CD4-positive, alpha-beta T cell treated with Interleukin-15 for 4 hours (primary cell): ENCODE measurements at regions not wholly inside any gene's neighbourhood (a gene's known extent, or its start where the extent isn't known, plus 50 kb on each side); places are given as distances from the start of the nearest gene placed in this dataset.
"Not testable (repeated sequence)": the region's sequence is repeated elsewhere in the genome, so short reads cannot be mapped to it uniquely, and the experiment has no call there.

Experiments used
- DNase-seq: peaks from one replicate; pipeline ENCODE4 v3.0.0-alpha.2; 2020; ENCODE audit warnings: low spot score

DNA sequence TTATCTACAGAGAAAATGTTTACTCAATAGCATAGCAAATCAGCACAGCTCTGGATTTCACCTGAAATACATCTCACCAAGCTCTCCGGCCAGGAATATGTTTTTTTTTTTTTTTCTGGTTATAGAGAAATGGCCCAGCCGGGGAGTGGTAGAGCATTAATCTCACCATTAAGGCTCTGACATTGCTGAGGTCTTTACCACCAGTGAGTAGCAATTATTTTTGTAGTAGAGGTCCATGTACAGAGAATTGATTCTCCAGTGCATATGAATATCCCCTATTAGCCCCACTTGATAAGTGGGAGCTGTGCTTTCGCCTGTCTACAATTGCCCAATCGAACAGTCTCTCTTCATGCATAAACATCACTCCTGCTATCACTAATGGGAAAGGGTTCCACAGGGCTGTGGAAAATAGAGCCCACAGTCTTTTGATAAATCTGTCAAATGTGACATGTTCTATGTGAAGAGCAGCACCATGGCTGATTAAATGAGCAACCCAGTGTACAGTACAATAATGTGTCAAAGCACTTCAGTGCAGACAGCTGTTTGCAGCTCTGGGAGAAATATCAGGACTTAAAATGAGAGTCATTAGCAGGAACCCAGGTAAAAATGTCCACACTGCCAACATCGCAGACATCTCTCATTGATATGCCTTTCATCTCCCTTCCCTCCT, 227.1 kb upstream of the ID4 start:
- no peak for DNase-seq

DNA sequence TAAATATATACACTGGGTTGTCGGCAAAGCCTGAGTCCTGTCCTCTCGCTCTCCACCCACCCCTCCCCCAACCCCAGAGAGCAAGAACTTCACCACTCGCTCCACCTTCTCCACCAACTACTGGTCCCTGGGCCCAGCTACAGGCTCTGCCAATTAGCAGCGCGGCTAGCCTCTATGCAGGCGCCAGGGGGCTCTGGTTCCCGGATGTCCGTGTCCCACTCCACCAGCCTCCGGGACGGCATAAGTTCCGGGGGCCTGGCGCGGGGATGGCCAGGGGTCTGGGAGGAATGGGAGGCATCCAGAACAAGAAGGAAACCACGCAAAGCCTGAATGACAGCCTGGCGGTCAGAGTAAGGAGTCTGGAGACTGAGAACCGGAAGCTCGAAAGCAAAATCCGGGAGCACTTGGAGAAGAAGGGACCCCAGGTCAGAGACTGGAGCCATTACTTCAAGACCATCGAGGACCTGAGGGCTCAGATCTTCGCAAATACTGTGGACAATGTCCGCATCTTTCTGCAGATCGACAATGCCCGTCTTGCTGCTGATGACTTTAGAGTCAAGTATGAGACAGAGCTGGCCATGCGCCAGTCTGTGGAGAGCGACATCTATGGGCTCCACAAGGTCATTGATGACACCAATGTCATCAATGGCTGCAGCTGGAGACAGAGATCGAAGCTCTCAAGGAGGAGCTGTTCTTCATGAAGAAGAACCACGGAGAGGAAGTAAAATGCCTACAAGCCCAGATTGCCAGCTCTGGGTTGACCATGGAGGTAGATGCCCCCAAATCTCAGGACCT, 224.3 kb upstream of the ID4 start:
- not testable (repeated sequence) for DNase-seq

DNA sequence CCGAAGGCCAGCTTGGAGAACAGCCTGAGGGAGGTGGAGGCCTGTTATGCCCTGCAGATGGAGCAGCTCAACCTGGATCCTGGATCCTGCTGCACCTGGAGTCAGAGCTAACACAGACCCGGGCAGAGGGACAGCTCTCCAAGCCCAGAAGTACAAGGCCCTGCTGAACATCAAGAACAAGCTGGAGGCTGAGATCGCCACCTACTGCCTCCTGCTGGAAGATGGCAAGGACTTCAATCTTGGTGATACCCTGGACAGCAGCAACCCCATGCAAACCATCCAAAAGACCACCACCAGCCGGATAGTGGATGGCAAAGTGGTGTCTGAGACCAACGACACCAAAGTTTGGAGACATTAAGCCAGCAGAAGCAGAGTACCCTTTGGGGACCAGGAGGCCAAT, 223.5 kb upstream of the ID4 start:
- no peak for DNase-seq

DNA sequence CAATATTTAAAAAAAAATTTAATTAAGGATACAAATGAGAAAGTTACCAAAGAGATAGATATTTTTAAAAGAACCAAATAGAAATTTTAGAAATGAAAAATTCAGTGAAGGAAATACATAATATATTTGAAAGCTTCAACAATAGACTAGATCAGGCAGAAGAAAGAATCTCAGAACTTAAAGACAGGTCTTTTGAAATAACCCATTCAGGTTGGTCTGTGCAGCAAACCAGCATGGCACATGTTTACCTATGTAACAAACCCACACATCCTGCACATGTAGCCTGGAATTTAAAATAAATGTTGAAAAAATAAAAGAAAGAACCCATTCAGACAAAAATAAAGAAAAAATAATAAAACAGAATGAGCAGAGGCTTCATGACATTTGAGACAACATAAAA, 221.1 kb upstream of the ID4 start:
- DNase-seq, result no peak

DNA sequence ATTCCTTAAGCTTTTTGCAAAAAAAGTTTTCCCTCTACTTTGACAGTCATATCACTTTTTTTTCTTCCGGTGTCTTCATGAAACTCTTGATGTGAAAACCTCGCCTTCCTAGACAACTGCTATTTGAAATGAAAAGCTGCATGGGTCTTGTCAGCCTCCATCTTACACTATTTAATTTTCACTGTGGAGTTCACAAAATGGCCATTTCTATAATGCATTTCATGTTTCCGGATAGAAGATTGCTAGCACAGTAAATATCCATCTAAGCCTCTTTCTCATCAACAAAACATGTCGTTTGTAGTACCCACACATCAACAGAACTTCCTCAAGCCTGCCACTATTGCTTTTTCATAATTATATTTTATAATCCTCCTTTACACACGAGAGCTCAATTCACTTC, 204.9 kb upstream of the ID4 start:
- no peak for DNase-seq

DNA sequence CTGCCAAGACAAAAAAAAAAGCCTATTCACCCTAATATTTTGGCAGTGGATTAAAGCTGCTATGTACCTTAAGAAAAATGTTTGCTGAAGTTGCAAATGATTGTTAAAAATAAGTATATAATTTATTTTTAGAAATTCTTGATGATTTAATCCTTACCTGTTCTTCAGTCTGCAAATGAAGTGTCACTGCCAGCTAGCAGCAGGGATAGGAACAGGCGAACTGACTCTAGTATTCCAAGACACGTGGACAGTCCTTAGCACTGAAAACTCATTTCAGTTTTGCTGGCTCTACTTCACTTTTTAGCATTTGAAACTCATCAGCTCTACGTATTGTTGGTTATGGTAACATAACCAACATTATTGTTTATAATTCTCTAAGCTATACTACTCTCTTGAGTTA, 204.4 kb upstream of the ID4 start:
- DNase-seq, result no peak

DNA sequence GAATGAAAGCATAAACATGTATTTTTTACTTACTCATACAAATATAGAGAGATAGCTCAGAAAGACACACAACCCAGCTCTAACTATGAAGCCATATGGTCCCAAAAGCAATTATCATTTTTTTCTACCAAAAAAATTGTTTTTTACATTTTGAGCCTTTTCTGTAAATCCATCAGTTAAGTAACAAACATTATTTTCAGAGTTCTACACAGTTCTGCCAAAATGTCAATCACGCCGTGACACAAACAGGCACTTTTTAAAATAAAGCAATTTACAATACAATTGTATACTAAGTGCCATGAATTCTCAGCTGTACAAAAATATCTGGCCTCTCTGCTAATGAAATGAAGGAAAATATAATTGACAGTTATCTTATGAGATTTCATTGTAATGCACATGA, 201.4 kb upstream of the ID4 start:
- no peak for DNase-seq

DNA sequence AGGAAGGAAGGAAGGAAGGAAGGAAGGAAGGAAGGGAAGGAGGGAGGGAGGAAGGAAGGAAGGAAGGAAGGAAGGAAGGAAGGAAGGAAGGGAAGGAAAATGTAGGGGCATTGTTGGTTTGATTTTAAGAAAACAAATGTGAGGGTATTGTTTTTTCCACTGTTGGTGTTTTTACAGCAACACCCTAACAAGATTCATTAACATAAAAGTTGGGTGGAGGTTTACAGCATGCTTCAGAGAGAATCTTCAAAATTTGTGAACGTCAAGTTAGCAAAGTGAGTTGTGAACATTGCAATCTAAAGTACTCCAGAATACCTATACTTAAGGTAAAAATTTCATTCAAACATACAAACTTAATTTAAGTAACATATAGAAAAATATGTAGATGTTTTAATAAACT, 200.2 kb upstream of the ID4 start:
- DNase-seq, result no peak

DNA sequence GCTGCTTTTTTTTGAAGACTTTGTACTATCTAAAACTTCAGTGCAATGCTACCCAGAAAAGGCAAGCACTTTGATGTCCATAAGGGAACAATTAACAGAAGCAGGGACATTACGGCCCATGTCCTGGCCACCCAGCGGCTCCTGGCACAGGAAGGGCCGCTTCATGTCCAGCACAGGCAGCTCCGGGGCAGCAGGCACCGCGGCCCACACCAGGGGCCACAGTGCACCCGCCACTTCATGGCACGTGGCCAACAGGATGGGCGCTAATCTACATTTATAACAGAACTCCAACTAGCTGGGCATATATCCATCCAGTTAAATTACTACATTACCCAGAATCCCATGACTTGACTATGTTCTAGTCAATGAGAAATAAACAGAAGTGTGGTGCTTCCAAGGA, 198.2 kb upstream of the ID4 start:
- no peak for DNase-seq

DNA sequence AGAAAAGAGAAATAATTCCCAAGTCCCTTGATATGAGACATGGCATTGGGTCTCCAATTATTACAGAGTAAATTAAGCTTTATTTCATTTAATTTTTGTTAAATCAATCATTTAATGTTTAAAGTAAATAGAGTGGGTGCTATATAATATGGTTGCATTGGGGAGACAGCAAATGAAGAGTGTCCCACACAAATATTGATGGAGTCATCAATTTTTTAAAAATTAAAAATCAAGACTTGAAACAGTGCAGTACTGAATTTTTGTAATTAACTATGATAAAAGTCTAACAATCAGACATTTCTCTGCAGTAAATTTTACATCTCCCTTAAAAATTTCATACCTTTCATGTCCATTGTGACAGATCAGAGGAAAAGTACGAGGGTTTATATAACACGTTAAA, 193.9 kb upstream of the ID4 start:
- DNase-seq, result no peak

DNA sequence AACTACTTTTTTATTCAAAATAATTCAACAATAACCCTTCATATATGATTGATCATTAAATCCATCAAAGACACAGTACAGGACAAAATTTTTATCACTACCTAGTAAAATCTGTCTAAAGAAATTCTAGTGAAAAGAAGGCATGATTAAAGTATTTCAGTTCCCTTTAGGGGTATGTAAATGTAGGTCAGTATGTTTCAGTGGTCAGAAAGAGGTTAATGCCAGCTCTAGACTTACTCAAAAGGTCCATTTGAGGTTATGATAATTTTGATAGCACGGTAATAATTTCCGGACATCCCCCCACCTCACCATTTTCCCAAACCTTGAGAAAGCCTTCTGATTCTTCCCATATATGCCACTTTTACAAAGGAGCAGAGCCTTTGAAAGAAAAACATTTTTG, 193.5 kb upstream of the ID4 start:
- no peak for DNase-seq

DNA sequence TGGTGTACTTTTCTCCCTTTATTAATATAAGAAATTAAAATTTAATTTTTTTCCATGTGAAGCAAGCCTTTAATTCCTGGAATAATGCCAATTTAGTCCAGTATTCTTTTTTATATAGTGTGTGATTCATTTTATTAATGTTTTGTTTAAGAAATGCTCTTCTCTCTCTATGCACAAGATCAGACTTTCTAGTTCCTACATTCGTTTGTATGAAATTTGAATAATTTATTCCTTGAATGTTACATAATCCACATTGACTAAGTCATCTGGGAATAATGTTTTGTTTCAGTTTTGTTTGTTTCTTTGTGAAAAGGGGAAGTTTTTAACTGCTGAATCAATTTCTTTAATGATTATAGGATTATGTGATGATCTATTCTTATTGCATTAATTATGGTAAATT, 181.4 kb upstream of the ID4 start:
- no peak for DNase-seq

DNA sequence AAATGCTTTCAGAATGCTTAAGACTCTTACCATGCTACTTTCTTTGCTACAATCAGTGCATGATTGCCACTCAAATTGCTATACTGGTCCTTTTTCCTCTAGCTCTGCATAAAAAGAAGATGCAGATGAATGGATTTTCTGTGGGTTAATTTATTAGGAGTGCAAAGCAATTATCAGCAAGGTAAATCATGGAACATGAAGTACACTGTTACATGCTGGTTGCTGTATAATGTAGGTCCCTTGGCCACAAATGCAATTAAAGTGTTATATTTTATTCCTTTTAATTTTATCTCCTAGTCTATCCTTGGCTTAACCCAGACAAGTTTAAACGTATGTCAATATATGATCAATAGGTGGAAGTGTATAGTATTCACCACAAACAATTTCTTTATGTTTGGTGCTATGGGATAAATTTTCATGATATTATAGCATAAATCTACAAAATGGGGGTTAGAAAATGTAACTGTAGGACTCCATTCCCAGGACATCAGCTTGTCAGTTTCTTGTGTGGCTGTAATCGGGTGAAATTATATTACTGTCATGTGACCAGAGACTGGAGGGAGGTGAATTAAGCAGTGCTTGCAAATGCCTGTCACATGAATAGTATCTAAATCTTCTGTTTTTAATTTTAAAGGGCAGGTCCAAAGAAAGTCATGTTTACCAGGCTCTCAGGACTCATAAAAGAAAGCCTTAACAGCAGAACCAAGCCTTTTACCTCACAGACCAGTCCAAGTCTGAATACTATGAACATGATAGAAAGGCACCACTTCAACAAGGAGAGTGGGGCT, 176.9 kb upstream of the ID4 start:
- no peak for DNase-seq

DNA sequence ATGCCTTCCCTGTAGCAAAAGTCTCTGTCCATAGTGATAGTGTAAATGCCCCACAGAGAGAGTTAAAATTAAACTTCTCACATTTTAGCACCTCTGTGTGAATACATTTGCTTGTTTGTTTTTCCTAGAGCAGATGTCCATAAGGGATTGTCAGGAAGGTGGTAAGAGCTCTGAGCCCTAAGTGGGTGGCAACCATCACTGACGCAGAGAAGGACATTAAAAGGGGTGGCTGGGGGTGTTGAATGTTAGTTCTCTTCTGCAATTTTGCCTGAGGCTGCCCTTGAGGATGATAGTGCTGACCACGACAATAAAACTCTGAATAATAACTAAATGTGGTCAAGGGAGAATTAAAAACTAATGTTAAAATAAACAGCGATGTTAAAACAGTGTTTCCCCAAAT, 174.3 kb upstream of the ID4 start:
- no peak for DNase-seq

DNA sequence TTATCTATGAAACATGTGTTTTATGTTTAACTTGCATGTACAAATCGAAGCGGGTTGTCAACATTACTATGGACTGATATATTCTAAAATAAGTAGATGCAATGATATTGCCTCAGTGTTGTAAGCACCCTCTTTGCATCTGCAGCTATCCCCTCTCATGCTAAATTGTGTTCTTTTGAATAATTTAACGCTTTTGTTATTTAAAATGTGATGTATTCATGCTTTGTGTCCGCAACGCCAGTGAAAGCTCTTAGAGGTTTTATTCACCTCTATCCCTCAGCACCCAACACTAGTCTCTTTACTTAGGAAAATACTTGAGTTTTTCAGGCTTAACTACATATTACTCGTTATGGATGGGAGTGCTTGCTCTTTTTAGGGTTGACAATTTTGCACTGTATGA, 173.7 kb upstream of the ID4 start:
- DNase-seq, result no peak

DNA sequence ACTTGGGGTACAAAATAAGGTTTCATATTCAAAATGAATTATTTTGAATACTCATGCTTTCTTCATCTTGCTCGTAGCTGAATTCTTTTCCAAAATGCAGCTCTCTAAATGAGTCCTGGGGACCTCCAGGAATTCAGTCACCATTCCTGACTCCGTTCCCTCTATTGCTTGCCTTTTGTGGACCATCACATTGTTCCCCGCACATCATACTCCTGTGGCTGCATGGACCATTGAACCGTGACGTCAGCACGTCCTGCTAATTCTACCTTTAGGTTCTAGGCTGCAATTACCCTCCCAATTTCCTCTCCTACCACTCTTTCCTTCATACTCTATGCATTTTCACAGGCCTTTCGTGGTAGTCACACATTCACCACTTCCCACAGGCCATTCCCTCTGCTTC, 173.1 kb upstream of the ID4 start:
- no peak for DNase-seq

DNA sequence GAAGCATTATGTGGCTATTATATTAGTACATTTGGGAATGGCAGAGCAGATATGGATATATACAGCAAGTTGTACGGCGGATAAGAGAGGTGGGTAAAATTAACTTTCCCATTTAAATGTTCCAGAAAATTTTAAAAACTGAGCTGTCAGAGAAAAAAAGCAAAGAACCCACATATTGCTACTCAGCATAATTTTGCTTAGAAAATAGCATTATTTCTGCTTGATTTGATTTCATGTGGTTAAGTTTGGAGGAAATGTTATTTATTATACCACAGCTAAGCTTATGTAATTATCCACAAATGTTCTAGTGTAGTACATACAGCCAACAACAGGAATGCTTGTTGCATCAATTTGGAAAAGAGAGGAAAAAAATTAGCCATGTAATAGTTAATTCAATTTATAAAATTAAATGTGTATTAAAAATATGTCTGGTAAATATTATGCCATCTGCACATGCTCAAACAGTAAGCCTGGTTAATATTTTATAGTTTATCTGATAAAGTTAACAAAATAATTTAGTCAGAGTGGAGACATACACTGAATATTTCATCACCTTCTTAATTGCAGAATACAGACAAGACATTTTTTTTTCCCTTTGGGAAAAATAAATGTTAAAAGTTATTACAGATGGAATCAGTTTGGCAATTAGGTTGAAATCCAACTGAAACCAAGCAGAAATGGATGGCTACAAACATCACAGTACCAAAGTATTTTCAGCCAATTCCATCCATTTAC, 172.1 kb upstream of the ID4 start:
- DNase-seq, result no peak

DNA sequence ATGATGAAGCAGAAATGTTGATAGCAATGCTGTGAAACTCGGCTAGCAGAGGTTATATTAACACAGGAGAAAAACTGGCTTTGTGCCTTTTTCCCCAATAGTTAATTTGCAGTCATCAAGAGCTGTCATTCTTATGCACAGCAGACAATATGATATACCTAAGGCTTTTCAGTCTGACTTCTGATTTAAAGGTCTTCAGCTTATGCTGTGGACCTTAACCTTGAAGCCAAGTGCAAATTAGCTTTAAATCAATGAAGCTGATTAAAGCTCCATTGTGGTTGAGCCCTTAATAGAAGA, 171.6 kb upstream of the ID4 start:
- no peak for DNase-seq

DNA sequence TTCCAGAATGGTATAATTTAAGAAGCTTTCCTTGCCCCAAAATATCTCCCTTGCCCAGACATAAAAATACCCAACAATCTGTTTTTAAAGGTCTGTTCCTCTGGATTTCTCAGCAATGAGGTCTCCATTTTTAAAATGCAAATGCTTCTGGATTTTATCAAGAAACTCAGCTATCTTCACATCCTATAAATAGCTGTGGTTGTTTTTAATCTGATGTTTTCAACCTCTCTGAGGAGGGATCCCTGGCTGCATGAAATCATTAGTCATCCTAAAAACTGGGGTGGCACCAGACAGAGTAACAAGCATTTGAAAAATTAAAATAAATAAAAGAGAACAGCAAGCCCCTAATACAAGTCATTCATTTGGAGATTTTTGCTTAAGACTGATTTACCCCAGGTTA, 168.5 kb upstream of the ID4 start:
- DNase-seq, result no peak

DNA sequence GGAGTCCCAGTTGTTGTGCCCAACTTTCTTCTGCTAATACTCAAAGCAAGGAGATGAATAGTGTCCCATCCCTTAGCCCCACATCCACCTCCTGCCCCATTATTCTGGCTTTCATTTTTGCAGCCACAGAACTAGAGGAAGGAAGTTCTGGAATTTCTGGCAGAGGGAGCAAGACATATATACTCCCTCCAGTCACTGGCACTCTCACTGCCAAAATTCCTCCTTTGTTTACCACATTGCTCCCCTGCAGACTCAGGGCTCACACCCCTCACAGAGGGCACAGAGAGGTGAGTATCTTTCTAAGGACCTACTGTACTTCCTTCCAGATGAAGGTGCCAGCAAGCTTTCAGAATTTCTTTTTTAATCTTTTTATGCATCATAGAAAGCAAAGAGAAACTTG, 168.0 kb upstream of the ID4 start:
- DNase-seq, result no peak

DNA sequence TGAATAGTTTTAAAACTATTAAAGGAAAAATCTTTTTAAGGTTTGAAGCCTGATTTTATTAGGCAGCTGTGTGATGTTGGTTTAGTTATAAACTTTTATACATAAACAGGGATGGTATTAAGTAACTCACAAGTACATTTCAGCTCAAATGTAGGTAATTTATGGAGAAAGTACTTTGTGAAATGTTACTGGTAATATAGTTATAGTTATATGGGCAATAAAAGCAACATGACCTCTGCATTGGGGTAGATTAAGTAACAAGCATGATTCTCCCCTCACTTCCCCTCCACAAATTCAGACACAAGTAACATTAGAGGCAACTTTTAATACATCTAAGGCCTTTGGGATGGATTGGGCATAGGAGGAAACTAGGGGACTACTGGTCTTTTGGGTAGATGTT, 154.3 kb upstream of the ID4 start:
- DNase-seq, result no peak

DNA sequence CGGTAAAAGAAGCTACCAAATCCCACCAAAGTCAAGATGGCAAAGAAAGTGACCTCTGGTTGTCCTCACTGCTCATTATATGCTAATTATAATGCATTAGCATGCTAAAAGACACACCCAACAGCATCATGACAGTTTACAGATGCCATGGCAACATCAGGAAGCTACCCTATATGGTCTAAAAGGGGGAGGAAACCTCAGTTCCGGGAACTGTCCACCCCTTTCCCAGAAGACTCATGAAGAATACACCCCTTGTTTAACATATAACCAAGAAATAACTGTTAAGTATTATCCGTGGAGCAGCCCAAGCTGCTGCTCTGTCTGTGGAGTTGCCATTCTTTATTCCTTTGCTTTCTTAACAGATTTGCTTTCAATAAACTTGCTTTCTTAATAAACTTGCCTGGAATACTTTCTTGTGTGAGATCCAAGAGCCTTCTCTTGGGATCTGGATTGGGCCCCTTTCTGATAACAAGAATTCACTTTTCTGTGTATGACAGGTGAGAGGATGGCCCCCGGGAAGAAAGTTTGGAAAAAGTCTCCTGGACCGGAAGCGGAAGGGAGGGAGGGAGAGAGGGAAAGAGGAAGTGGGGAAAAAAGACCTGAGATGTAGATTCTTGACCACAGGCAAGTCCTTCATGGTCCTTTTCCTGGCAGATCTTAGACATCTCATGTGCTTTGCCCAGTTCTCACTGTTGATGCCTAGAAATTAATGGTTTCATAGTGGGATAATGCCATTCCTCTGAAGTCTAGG, 146.7 kb upstream of the ID4 start:
- no peak for DNase-seq
